SIG-M5 treated with dmso at 0.1 percent for 504 hours (cell line): ENCODE measurements at regions not wholly inside any gene's neighbourhood (a gene's known extent, or its start where the extent isn't known, plus 50 kb on each side); places are given as distances from the start of the nearest gene placed in this dataset.

Experiments used
- DNase-seq: peaks from one replicate; lab custom pipeline; 2025; ENCODE audit not compliant: unreplicated experiment; lab: John Stamatoyannopoulos, UW

- no peak for DNase-seq
Observed at GRCh38 chr6:14625173-14625895, 507.8 kb downstream of the CD83 start.

- DNase-seq, result no peak
Observed at GRCh38 chr6:14626556-14626955, 509.0 kb downstream of the CD83 start.

GRCh38 chr6:14630016-14630415, 512.4 kb downstream of the CD83 start:
- no peak for DNase-seq

GRCh38 chr6:14633479-14633878, 515.9 kb downstream of the CD83 start:
- no peak for DNase-seq

- DNase-seq, result no peak
Observed at GRCh38 chr6:14634072-14634471, 516.5 kb downstream of the CD83 start.

GRCh38 chr6:14635195-14635594, 517.6 kb downstream of the CD83 start:
- no peak for DNase-seq

GRCh38 chr6:14635934-14636591, 518.5 kb downstream of the CD83 start:
- DNase-seq, result no peak

GRCh38 chr6:14638435-14638905, 520.9 kb downstream of the CD83 start:
- DNase-seq, result no peak

- peak; percentile 27 for DNase-seq
Observed at GRCh38 chr6:14638906-14639761, 521.6 kb downstream of the CD83 start.

GRCh38 chr6:14639983-14640599, 522.5 kb downstream of the CD83 start:
- no peak for DNase-seq

- no peak for DNase-seq
Observed at GRCh38 chr6:14640631-14641030, 523.1 kb downstream of the CD83 start.

GRCh38 chr6:14641423-14642135, 524.0 kb downstream of the CD83 start:
- DNase-seq, result no peak

GRCh38 chr6:14642136-14642505, 524.5 kb downstream of the CD83 start:
- DNase-seq, result no peak

GRCh38 chr6:14642842-14643241, 525.3 kb downstream of the CD83 start:
- DNase-seq, result no peak

GRCh38 chr6:14644381-14644780, 526.8 kb downstream of the CD83 start:
- DNase-seq, result no peak

GRCh38 chr6:14645221-14645620, 527.6 kb downstream of the CD83 start:
- no peak for DNase-seq

GRCh38 chr6:14645841-14646240, 528.3 kb downstream of the CD83 start:
- DNase-seq, result no peak

GRCh38 chr6:14646371-14646770, 528.8 kb downstream of the CD83 start:
- DNase-seq, result no peak

- no peak for DNase-seq
Observed at GRCh38 chr6:14647357-14647756, 529.8 kb downstream of the CD83 start.

- DNase-seq, result no peak
Observed at GRCh38 chr6:14652536-14652935, 535.0 kb downstream of the CD83 start.
